ENCODE measurements at regions not wholly inside any gene's neighbourhood (a gene's known extent, or its start where the extent isn't known, plus 50 kb on each side); places are given as distances from the start of the nearest gene placed in this dataset.

DNA sequence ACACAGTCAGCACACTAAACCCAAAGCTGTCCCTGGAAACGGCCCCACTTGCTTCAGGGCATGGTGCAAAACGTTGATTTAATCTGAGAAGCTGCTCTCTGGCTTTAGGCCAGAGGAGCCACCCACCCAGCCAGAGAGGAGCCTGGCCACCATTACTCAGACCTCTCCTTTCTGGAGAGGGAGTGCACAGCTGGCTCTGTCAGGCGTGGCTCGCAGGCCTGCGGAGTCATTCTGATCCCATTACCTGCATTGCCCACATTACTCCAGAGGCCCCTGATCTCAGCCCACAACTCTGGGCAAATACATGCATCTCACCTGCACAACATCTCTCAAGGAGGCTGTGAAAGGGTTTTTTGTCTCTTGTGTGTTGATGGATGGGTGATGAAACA, 370.0 kb upstream of the IGFBP3 start:
- no peak overlapping the region for H3K4me3 ChIP-seq (ENCODE audit: low read depth, low read length)
- TF ChIP-seq, protein P1, sequence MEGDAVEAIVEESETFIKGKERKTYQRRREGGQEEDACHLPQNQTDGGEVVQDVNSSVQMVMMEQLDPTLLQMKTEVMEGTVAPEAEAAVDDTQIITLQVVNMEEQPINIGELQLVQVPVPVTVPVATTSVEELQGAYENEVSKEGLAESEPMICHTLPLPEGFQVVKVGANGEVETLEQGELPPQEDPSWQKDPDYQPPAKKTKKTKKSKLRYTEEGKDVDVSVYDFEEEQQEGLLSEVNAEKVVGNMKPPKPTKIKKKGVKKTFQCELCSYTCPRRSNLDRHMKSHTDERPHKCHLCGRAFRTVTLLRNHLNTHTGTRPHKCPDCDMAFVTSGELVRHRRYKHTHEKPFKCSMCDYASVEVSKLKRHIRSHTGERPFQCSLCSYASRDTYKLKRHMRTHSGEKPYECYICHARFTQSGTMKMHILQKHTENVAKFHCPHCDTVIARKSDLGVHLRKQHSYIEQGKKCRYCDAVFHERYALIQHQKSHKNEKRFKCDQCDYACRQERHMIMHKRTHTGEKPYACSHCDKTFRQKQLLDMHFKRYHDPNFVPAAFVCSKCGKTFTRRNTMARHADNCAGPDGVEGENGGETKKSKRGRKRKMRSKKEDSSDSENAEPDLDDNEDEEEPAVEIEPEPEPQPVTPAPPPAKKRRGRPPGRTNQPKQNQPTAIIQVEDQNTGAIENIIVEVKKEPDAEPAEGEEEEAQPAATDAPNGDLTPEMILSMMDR (conservative IDR thresholded peaks at IDR 0.05; ENCODE audit: low read depth, low read length) = no peak
- DNase-seq (ENCODE audit: low read depth) = peak; percentile 39

DNA sequence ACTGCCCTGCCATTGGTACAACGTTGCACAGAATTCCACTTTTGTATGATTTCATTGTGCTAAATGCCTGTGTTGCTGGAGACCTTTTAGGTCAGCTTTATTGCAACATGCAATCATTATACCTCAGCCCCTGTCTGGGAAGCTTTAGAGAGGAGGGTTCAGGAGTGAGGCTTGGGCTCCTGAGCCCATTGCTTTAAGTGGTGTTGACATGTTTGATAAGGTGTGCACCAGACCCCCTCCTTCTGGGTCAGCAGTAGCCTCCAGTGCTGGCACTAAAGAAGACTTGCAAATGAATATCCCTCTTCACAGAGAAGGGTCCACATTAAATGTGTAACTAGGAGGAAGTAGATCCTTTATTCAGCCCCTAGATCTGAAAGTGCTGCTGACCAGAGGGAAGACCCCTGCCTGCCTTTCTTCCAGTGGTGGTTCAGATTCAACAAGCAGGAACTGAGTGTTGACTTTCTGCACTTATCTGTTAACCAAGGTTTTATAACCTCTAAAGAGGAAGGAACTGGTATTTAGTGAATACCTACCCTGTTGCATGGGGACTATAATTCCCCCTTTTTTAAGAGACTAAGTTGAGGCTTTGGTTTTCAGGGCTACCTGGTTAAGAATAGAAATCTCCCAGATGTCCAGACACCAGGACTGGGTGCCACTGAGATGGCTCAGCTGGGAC, 369.4 kb upstream of the IGFBP3 start:
- DNase-seq (ENCODE audit: low read depth) = peak; percentile 19
- TF ChIP-seq, protein P1 (conservative IDR thresholded peaks at IDR 0.05; ENCODE audit: low read depth, low read length) = no peak
- no peak overlapping the region for H3K4me3 ChIP-seq (ENCODE audit: low read depth, low read length)

DNA sequence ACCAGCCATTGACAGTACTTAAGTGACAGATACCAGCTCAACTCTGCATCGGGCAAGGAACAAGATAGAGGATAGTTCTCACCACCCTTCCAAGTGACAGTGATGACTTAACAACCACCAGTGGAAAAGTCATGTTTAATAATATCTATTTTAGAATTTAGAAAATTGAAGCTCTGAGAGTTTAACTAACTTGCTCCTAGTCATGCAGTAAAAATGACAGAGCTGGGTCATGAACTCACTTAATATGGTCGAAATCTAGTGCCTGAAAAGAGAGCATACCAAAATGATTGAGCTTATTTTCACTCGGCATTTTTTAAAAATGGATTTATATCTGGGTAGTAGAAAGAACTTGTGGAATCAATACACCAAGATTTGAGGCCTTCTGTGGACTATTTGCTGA, 367.8 kb upstream of the IGFBP3 start:
- H3K4me3 ChIP-seq (ENCODE audit: low read depth, low read length) = no peak overlapping the region
- no peak for DNase-seq (ENCODE audit: low read depth)
- TF ChIP-seq, protein P1 (conservative IDR thresholded peaks at IDR 0.05; ENCODE audit: low read depth, low read length) = no peak

DNA sequence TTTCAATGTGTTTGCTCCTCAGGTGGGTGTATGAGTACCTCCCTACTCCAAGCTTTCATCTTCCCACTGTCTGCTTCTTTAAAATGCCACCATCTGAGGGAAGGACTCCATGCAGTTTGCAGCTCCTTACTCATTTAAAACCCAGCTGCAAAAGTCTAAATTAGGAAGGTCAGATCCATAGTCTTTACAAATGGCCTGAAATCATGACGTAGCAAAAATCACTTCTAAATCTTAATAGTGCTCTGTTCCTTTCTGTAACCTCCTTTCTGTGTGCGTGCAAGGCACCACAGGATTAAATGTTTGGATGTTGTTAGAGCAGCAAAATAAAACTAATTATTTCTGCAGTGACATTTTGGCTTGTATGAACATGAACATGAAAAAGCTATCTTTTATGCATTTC, 366.9 kb upstream of the IGFBP3 start:
- DNase-seq (ENCODE audit: low read depth) = no peak
- TF ChIP-seq, protein P1 (conservative IDR thresholded peaks at IDR 0.05; ENCODE audit: low read depth, low read length) = no peak
- no peak overlapping the region for H3K4me3 ChIP-seq (ENCODE audit: low read depth, low read length)

DNA sequence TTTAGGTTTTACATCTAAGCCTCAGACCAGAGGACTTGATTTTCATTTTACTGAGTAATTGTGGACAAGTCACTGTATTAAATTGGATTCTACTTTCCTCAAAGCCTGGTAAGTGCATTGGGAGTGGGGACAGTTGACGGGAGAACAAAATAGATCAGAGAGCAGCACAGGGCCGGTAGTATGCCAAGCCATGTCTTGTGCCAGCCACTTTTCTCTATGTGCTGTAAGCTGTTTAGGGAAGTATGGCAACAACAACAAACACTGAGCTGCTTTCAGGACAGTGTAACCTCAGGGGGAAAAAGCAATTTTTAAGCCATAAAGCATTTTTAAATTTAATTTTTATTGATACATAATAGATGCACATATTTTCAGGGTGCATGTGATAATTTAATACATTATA, 365.9 kb upstream of the IGFBP3 start:
- TF ChIP-seq, protein P1 (conservative IDR thresholded peaks at IDR 0.05; ENCODE audit: low read depth, low read length) = no peak
- DNase-seq (ENCODE audit: low read depth) = no peak
- H3K4me3 ChIP-seq (ENCODE audit: low read depth, low read length) = no peak overlapping the region

DNA sequence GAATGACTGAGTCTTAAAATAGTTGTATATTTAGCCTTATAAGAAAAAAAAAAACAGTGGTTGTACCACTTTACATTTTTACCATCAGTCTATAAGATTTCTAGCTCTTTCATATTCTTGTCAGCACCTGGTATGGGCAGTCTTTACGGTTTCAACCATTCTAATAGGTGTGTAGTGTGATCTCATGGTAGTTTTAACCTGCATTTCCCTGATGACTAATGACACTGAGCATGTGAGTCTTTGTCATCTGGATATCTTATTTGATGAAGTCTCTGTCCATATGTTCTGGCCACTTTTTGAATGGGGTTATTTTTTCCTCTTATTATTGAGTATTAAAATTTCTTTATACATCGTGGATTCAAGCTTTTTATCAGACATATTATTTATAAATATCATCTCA, 365.3 kb upstream of the IGFBP3 start:
- H3K4me3 ChIP-seq (ENCODE audit: low read depth, low read length) = no peak overlapping the region
- no peak for DNase-seq (ENCODE audit: low read depth)
- TF ChIP-seq, protein P1 (conservative IDR thresholded peaks at IDR 0.05; ENCODE audit: low read depth, low read length) = no peak

DNA sequence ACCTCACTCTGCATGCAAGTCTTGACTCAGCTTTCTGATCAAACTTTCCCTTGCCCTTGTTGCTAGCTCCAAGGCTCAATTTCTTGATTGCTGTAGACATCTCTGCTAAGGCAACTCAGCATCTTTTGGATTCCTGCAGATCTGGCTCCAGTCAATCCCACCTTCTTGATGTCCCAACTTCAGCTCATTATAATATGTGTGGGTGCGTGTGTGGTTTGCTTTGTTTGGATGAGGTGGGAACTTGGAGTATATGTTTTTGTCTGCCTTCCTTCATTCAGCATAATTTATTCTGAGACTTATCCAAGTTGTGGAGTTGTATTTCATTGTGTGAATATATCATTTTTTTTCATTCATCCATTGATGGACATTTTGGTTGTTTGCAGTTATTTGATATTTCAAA, 364.8 kb upstream of the IGFBP3 start:
- no peak for DNase-seq (ENCODE audit: low read depth)
- H3K4me3 ChIP-seq (ENCODE audit: low read depth, low read length) = no peak overlapping the region
- TF ChIP-seq, protein P1 (conservative IDR thresholded peaks at IDR 0.05; ENCODE audit: low read depth, low read length) = no peak
